Osteocyte (in vitro differentiated cells): ENCODE measurements at regions not wholly inside any gene's neighbourhood (a gene's known extent, or its start where the extent isn't known, plus 50 kb on each side); places are given as distances from the start of the nearest gene placed in this dataset.
"Not testable (repeated sequence)": the region's sequence is repeated elsewhere in the genome, so short reads cannot be mapped to it uniquely, and the experiment has no call there.

ENCODE experiments used
- DNase-seq: peaks from one replicate; pipeline ENCODE4 v3.0.0; 2021; ENCODE audit warnings: mixed read lengths; ENCODE audit not compliant: unreplicated experiment; ENCODE audit errors: extremely low spot score
- H3K27ac Mint-ChIP-seq: one replicate; pipeline ENCODE4 v1.8.0; 2021; ENCODE audit warnings: mild to moderate bottlenecking, mixed read lengths; ENCODE audit not compliant: unreplicated experiment
- H3K27me3 Mint-ChIP-seq: one replicate; pipeline ENCODE4 v1.8.0; 2021; ENCODE audit warnings: mixed read lengths; ENCODE audit not compliant: unreplicated experiment
- H3K36me3 Mint-ChIP-seq: one replicate; pipeline ENCODE4 v1.8.0; 2021; ENCODE audit warnings: mixed read lengths; ENCODE audit not compliant: unreplicated experiment
- H3K4me1 Mint-ChIP-seq: one replicate; pipeline ENCODE4 v1.8.0; 2021; ENCODE audit warnings: mixed read lengths; ENCODE audit not compliant: unreplicated experiment
- H3K4me3 Mint-ChIP-seq: one replicate; pipeline ENCODE4 v1.8.0; 2021; ENCODE audit warnings: mild to moderate bottlenecking, moderate library complexity, mixed read lengths; ENCODE audit not compliant: unreplicated experiment
- H3K9me3 Mint-ChIP-seq: one replicate; pipeline ENCODE4 v1.8.0; 2021; ENCODE audit warnings: mixed read lengths; ENCODE audit not compliant: unreplicated experiment
- CTCF ChIP-seq: fragments of 200-600 bp; sonication (generic); IDR thresholded peaks from 2 replicates; pipeline ENCODE4 v1.5.0; 2021; ENCODE audit warnings: antibody characterized with exemption, mild to moderate bottlenecking, moderate library complexity

GRCh38 chr6:27728442-27728841, 183.8 kb downstream of the OR2B2 start:
- H3K4me1 Mint-ChIP-seq = no peaks in the 10 kb centered on the region
- DNase-seq = no peak
- no peak for TF ChIP-seq CTCF
- H3K9me3 Mint-ChIP-seq = no peaks in the 10 kb centered on the region
- H3K27me3 Mint-ChIP-seq = peaks cover 44% of the 10 kb centered on the region
- H3K27ac Mint-ChIP-seq = no peak overlapping the region
- H3K36me3 Mint-ChIP-seq = no peaks in the 10 kb centered on the region
- H3K4me3 Mint-ChIP-seq = no peak overlapping the region

GRCh38 chr6:27726619-27727023, 185.6 kb downstream of the OR2B2 start:
- Mint-ChIP-seq H3K27me3 (peaks cover 53% of the 10 kb centered on the region), H3K4me1 (no peaks in the 10 kb centered on the region), H3K27ac (no peak overlapping the region), H3K36me3 (no peaks in the 10 kb centered on the region), H3K9me3 (no peaks in the 10 kb centered on the region), H3K4me3 (no peak overlapping the region)
- no peak for TF ChIP-seq CTCF
- DNase-seq = no peak

- Mint-ChIP-seq H3K9me3 (no peaks in the 10 kb centered on the region), H3K36me3 (no peaks in the 10 kb centered on the region), H3K4me1 (peaks cover 5% of the 10 kb centered on the region), H3K27ac (no peak overlapping the region), H3K4me3 (peak overlapping the region; percentile 32), H3K27me3 (peaks cover 36% of the 10 kb centered on the region)
- no peak for DNase-seq
- no peak for TF ChIP-seq CTCF
Observed at GRCh38 chr6:27720607-27721580, 191.3 kb downstream of the OR2B2 start.

GRCh38 chr6:27719039-27719438, 193.2 kb downstream of the OR2B2 start:
- H3K9me3 Mint-ChIP-seq, H3K36me3 Mint-ChIP-seq, DNase-seq, H3K4me1 Mint-ChIP-seq, H3K27ac Mint-ChIP-seq, H3K4me3 Mint-ChIP-seq: not testable (repeated sequence)
- H3K27me3 Mint-ChIP-seq = peaks cover 29% of the 10 kb centered on the region

- Mint-ChIP-seq H3K4me3 (no peak overlapping the region), H3K27me3 (no peaks in the 10 kb centered on the region), H3K9me3 (no peaks in the 10 kb centered on the region), H3K27ac (no peak overlapping the region), H3K4me1 (peaks cover 7% of the 10 kb centered on the region), H3K36me3 (peaks cover 19% of the 10 kb centered on the region)
- no peak for DNase-seq
- no peak for TF ChIP-seq CTCF
Observed at GRCh38 chr6:27706431-27706830, 205.8 kb downstream of the OR2B2 start.
